Progenitor cell of endocrine pancreas (in vitro differentiated cells): ENCODE measurements at regions not wholly inside any gene's neighbourhood (a gene's known extent, or its start where the extent isn't known, plus 50 kb on each side); places are given as distances from the start of the nearest gene placed in this dataset.
"Not testable (repeated sequence)": the region's sequence is repeated elsewhere in the genome, so short reads cannot be mapped to it uniquely, and the experiment has no call there.

Experiments used
- DNase-seq: peaks from one replicate; pipeline ENCODE4 v3.0.0; 2021; ENCODE audit warnings: low spot score; ENCODE audit not compliant: unreplicated experiment
- H3K27ac Mint-ChIP-seq: 2 replicates; pipeline ENCODE4 v1.8.0; 2021; ENCODE audit warnings: mild to moderate bottlenecking, moderate library complexity, mixed read lengths
- H3K27me3 Mint-ChIP-seq: 2 replicates; pipeline ENCODE4 v1.8.0; 2021; ENCODE audit warnings: mixed read lengths
- H3K36me3 Mint-ChIP-seq: 2 replicates; pipeline ENCODE4 v1.8.0; 2022; ENCODE audit warnings: mixed read lengths; ENCODE audit not compliant: insufficient read depth
- H3K4me1 Mint-ChIP-seq: 2 replicates; pipeline ENCODE4 v1.8.0; 2021; ENCODE audit warnings: low read depth, mixed read lengths
- H3K4me3 Mint-ChIP-seq: 2 replicates; pipeline ENCODE4 v1.8.0; 2021; ENCODE audit warnings: low read depth, mild to moderate bottlenecking, moderate library complexity, mixed read lengths
- H3K9me3 Mint-ChIP-seq: 2 replicates; pipeline ENCODE4 v1.8.0; 2021; ENCODE audit warnings: low read depth, mixed read lengths
- CTCF ChIP-seq: fragments of 200-600 bp; sonication (generic); IDR thresholded peaks from one replicate; pipeline ENCODE4 v1.5.0; 2021; ENCODE audit warnings: antibody characterized with exemption, mild to moderate bottlenecking; ENCODE audit not compliant: unreplicated experiment

- not testable (repeated sequence) for H3K4me3 Mint-ChIP-seq, H3K36me3 Mint-ChIP-seq, H3K27me3 Mint-ChIP-seq, H3K4me1 Mint-ChIP-seq, DNase-seq, H3K27ac Mint-ChIP-seq
- peaks cover 32% of the 10 kb centered on the region for H3K9me3 Mint-ChIP-seq
Measured at GRCh38 chr17:27104605-27105221, 189.2 kb upstream of the WSB1 start.

GRCh38 chr17:27105636-27106035 is 188.3 kb upstream of the WSB1 start:
- Mint-ChIP-seq H3K36me3 (no peaks in the 10 kb centered on the region), H3K9me3 (peaks cover 37% of the 10 kb centered on the region), H3K4me3 (no peak overlapping the region), H3K4me1 (no peaks in the 10 kb centered on the region), H3K27ac (no peak overlapping the region), H3K27me3 (no peaks in the 10 kb centered on the region)
- DNase-seq: no peak
- no peak for TF ChIP-seq CTCF

GRCh38 chr17:27106347-27106981 is 187.4 kb upstream of the WSB1 start:
- Mint-ChIP-seq H3K4me1 (no peaks in the 10 kb centered on the region), H3K4me3 (no peak overlapping the region), H3K36me3 (no peaks in the 10 kb centered on the region), H3K27ac (no peak overlapping the region), H3K9me3 (peaks cover 38% of the 10 kb centered on the region), H3K27me3 (no peaks in the 10 kb centered on the region)
- no peak for TF ChIP-seq CTCF
- no peak for DNase-seq

GRCh38 chr17:27106982-27107360 is 186.9 kb upstream of the WSB1 start:
- Mint-ChIP-seq H3K9me3 (peaks cover 41% of the 10 kb centered on the region), H3K4me1 (no peaks in the 10 kb centered on the region), H3K27me3 (no peaks in the 10 kb centered on the region), H3K27ac (no peak overlapping the region), H3K36me3 (no peaks in the 10 kb centered on the region), H3K4me3 (no peak overlapping the region)
- TF ChIP-seq CTCF: no peak
- DNase-seq: no peak

- not testable (repeated sequence) for DNase-seq, H3K27me3 Mint-ChIP-seq, H3K27ac Mint-ChIP-seq, H3K4me3 Mint-ChIP-seq, H3K36me3 Mint-ChIP-seq, H3K4me1 Mint-ChIP-seq
- peaks cover 45% of the 10 kb centered on the region for H3K9me3 Mint-ChIP-seq
Measured at GRCh38 chr17:27107386-27108328, 186.3 kb upstream of the WSB1 start.

- H3K27me3 Mint-ChIP-seq: no peaks in the 10 kb centered on the region
Measured at GRCh38 chr17:27109346-27109745, 184.6 kb upstream of the WSB1 start.

More at GRCh38 chr17:27109346-27109745, 184.6 kb upstream of the WSB1 start:
- H3K9me3 Mint-ChIP-seq: peaks cover 44% of the 10 kb centered on the region
- TF ChIP-seq CTCF: no peak
- no peak overlapping the region for H3K27ac Mint-ChIP-seq
- no peaks in the 10 kb centered on the region for H3K4me1 Mint-ChIP-seq
- no peak for DNase-seq
- no peak overlapping the region for H3K4me3 Mint-ChIP-seq
- H3K36me3 Mint-ChIP-seq: no peaks in the 10 kb centered on the region
